ENCODE measurements at regions not wholly inside any gene's neighbourhood (a gene's known extent, or its start where the extent isn't known, plus 50 kb on each side); places are given as distances from the start of the nearest gene placed in this dataset.

- in situ Hi-C loops (cut with HindIII; ENCODE audit: low pct_unique_long_range_greater_than_20kb, low sequenced_read_pairs) = no loop called here
- POLR2A ChIA-PET = no interaction called here
- H3K4me1 ChIP-seq (ENCODE audit: control insufficient read depth, insufficient read depth, low read length) = no peaks in the 10 kb centered on the region
- no TSS peak for BruUV-seq (replicated peaks)
- H3K27me3 ChIP-seq (ENCODE audit: control insufficient read depth, insufficient read depth, low read length) = no peaks in the 10 kb centered on the region
- no peak overlapping the region for H3K27ac ChIP-seq (ENCODE audit: low read length)
- ATAC-seq (no peak), DNase-seq (ENCODE audit: low read depth, low spot score) (no peak)
- CTCF ChIA-PET = no interaction called here
- intact Hi-C loops (cut with micrococcal nuclease; ENCODE audit: unreplicated experiment) = no loop called here
- H3K36me3 ChIP-seq (ENCODE audit: control insufficient read depth, insufficient read depth, low read length) = no peaks in the 10 kb centered on the region
- TF ChIP-seq TCF7L2 (IDR thresholded peaks at IDR 0.05; ENCODE audit: low read depth, low read length) (no peak), CTCF (IDR thresholded peaks at IDR 0.05) (no peak), POLR2AphosphoS5 (IDR thresholded peaks at IDR 0.05; ENCODE audit: low read depth, low read length) (no peak), REST (IDR thresholded peaks at IDR 0.05; ENCODE audit: insufficient read depth in 1 of 2, low read depth in 2 of 2, low read length in 1 of 2) (no peak), SIN3A (IDR thresholded peaks at IDR 0.05; ENCODE audit: borderline replicate concordance, insufficient read depth, low read depth, low read length) (no peak)
- H3K4me3 ChIP-seq (ENCODE audit: low read depth in 2 of 2, low read length in 2 of 2) = no peak overlapping the region
- H3K9me3 ChIP-seq (ENCODE audit: control insufficient read depth, insufficient read depth, low read depth, low read length) = no peaks in the 10 kb centered on the region
Observed at GRCh38 chr4:32735856-32736590, 2015.9 kb downstream of the PCDH7 start.

- intact Hi-C loops (cut with micrococcal nuclease; ENCODE audit: unreplicated experiment) (no loop called here), in situ Hi-C loops (cut with HindIII; ENCODE audit: low pct_unique_long_range_greater_than_20kb, low sequenced_read_pairs) (no loop called here)
- Histone ChIP-seq H3K27me3 (ENCODE audit: control insufficient read depth, insufficient read depth, low read length) (no peaks in the 10 kb centered on the region), H3K36me3 (ENCODE audit: control insufficient read depth, insufficient read depth, low read length) (no peaks in the 10 kb centered on the region), H3K4me3 (ENCODE audit: low read depth in 2 of 2, low read length in 2 of 2) (no peak overlapping the region), H3K4me1 (ENCODE audit: control insufficient read depth, insufficient read depth, low read length) (no peaks in the 10 kb centered on the region), H3K27ac (ENCODE audit: low read length) (no peak overlapping the region), H3K9me3 (ENCODE audit: control insufficient read depth, insufficient read depth, low read depth, low read length) (no peaks in the 10 kb centered on the region)
- ChIA-PET POLR2A (interaction anchor here (0.7 kb wide), 1 partner anchor 599 kb away, joined by 4 read pairs; no protein-coding TSS in a partner anchor), CTCF (no interaction called here)
- no peak for ATAC-seq
- BruUV-seq (replicated peaks) = no TSS peak
- TF ChIP-seq POLR2AphosphoS5 (IDR thresholded peaks at IDR 0.05; ENCODE audit: low read depth, low read length) (no peak), CTCF (IDR thresholded peaks at IDR 0.05) (no peak), TCF7L2 (IDR thresholded peaks at IDR 0.05; ENCODE audit: low read depth, low read length) (no peak), REST (IDR thresholded peaks at IDR 0.05; ENCODE audit: insufficient read depth in 1 of 2, low read depth in 2 of 2, low read length in 1 of 2) (no peak), SIN3A (IDR thresholded peaks at IDR 0.05; ENCODE audit: borderline replicate concordance, insufficient read depth, low read depth, low read length) (no peak)
- DNase-seq (ENCODE audit: low read depth, low spot score) = no peak
Observed at GRCh38 chr4:32744211-32744610, 2024.0 kb downstream of the PCDH7 start.

All from Panc1 (cell line).